OCI-LY7 (cell line): ENCODE measurements at regions not wholly inside any gene's neighbourhood (a gene's known extent, or its start where the extent isn't known, plus 50 kb on each side); places are given as distances from the start of the nearest gene placed in this dataset.

ENCODE experiments used
- CTCF ChIP-seq: fragments of 200-600 bp; sonication (generic); conservative IDR thresholded peaks from 2 replicates; pipeline ENCODE4 v1.5.1; 2014; ENCODE audit warnings: mild to moderate bottlenecking, antibody characterized with exemption, low read length, moderate library complexity, mixed read lengths
- EZH2phosphoT487 ChIP-seq: fragments of 200-600 bp; sonication (generic); IDR thresholded peaks from 2 replicates; pipeline ENCODE4 v1.6.1; 2018; ENCODE audit warnings: low read depth, borderline replicate concordance, mild to moderate bottlenecking, mixed run types, antibody characterized with exemption, low read length, moderate library complexity, mixed read lengths

GRCh38 chr21:23930565-23930964 is 1676.7 kb downstream of the MRPL39 start:
- TF ChIP-seq EZH2phosphoT487 (no peak), CTCF (no peak)
